Tongue (tissue), 1 donor: ENCODE measurements at regions not wholly inside any gene's neighbourhood (a gene's known extent, or its start where the extent isn't known, plus 50 kb on each side); places are given as distances from the start of the nearest gene placed in this dataset.

Source experiments
- DNase-seq: peaks from one replicate; pipeline ENCODE4 v3.0.0-alpha.2; 2015

DNA sequence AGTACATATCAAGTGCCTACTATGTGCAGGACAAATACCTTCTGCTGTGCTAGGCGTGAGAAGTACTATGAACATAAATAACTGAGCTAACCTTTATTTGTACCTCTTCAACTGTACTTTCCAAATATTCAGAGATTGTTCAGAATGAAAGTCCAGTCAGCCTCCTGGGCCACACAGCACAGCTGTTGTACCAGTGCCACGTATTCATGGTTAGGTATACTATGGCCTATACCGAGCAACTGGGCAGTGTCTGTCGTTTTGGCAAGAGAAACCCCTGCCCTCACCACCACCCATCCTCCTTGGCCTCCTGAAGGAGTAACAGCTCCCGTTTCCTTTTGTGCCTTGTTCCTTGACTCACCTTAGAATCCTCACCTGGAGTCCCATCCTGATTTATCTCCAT lies 53.0 kb downstream of the RASSF10 start:
- DNase-seq = no peak

DNA sequence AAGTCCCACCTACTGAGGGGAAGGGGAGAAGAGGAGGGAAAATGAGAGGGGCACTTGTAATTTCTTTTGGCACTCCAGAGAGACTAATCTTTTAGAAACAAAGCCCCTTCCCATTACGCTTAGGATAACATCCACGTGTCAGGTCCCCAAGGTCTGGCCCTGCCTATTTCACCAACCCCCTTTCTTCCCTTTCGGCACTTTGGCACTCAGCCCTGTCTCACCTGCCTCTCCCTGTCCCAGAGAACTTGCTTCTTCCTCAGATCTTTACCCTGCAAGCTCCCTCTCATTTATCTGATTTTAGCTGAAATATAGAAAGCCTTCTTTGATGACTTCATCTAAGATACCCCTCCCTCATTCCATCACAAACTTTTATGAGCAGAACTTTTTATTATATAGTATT lies 55.5 kb downstream of the RASSF10 start:
- DNase-seq = peak; percentile 3

GRCh38 chr11:13065200-13065787 lies 56.2 kb downstream of the RASSF10 start:
- no peak for DNase-seq

GRCh38 chr11:13068211-13068610 lies 59.1 kb downstream of the RASSF10 start:
- no peak for DNase-seq

DNA sequence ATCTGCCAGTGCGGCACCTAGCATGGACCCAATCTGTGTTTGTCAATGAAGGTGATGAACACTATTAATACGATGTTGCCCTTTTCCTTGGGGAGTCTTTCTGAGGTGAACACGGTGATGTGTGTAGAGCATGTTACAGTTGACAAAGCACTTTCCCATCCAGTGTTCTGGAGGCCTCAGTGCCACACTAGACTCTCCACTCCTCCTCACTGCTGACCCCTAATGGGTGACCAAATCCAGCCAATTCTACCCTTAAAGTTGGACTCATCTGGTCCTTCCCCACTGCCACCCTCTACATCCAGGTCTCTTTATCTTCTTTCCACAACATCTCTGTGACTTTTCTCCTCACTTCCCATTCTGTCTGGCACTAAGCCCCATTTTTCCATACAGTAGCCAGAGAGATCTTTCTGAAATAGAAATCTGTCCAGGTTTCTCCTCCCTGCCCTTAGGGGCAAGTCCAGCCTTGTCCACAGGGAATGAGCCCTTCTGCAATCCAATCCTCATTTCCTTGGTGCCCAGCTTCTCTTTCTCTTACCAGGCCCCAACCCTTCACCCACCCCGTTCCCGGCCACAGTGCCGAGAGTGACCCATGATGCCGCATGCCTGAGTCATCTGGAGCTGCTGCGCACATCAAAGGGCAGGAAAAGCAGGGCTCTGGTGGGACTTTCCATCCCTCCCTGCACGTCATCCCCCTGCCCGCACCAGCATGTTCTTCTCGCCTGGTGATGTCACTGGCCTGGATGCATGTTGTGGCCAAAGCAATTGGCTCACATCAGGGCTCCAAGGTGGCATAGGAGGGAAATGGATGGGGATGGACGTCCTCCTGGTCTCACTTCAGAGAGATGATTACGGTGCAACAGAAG lies 64.2 kb downstream of the RASSF10 start:
- DNase-seq = no peak

- no peak for DNase-seq
These were observed 65.8 kb downstream of the RASSF10 start for GRCh38 chr11:13074714-13075464.

- DNase-seq = no peak
These were observed 67.8 kb downstream of the RASSF10 start for GRCh38 chr11:13076961-13077360.

DNA sequence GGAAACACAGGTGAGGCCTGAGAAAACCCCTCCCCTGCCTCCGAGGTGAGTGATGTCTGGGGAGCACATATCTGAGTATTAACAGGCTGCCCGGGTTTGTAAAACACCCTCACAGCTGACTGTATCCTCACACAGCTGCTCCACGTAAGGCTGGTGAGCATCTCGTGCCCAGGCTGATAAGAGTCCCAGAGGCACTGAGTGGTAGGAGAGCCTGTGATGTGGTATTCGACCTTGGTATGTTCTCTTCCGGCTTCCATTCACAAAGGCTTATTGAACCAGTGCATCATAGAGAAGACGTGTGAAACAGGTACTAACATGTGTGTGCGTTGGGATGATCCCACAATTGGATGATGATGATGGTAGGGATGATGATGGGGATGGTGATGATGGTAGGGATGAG lies 71.7 kb downstream of the RASSF10 start:
- no peak for DNase-seq

DNA sequence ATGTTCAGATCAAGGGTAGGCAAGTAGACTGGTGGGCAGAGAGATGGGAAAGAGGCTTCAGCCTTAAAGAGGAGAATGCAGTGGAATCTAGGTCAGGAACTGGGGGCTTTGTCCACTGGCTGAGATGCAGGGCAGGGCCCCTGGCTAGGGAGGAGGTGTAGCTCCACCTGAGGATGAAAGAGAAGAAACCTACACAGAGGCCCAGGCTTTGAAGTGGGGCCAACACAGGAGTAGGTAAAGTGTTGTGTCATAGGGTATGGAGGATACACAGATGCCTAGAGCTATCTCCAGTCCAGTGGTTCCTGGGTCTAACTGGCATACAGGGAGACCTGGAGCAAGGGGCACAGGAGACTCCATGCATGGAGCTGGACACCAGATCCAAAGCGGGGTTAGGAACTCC lies 73.5 kb downstream of the RASSF10 start:
- no peak for DNase-seq

DNA sequence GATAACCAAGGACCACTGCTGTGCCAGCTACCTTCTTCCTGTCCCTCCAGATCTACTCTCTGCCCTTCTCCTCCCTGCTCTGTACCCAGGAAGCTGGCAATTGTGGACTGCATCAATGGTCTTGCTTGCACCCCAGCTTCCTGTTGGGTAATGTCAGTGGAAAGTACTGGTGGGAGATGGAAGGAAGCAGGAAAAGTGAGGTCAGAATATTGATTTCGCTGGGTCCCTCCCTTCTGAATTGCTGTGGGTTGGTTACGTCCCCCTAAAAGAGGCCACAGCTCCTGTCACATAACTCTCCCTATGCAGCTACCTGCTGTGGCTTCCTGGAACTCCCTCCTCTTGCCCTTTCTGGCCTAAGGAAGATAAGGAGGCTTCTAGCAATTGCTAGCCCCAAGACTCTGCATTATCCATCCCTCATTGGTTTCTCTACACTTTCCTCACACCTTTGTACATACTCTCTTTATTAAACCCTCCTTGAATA lies 81.2 kb downstream of the RASSF10 start:
- DNase-seq = no peak

DNA sequence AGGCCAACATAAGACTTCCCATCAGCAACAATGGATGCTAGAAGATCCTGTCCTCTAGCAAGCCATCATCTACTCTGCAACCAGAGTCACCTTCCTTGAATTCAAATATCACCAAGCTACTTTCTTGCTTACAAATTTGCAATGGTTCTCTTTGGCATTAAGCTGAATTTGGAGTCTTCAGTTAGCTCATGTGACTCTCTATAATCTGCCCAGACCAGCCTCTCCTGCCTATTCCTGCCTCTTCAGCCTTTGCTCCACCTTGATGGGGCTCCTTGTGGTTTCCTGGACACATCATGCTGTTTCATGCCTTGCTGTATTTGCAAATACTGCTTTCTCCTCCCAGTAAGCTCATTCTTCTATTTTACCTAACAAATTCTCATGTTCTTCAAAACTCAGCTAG lies 82.3 kb downstream of the RASSF10 start:
- no peak for DNase-seq

GRCh38 chr11:13091804-13092203 lies 82.7 kb downstream of the RASSF10 start:
- DNase-seq = peak; percentile 16

GRCh38 chr11:13094930-13095687 lies 86.0 kb downstream of the RASSF10 start:
- no peak for DNase-seq

- peak; percentile 74 for DNase-seq
These were observed 88.9 kb downstream of the RASSF10 start for GRCh38 chr11:13098063-13098462.

DNA sequence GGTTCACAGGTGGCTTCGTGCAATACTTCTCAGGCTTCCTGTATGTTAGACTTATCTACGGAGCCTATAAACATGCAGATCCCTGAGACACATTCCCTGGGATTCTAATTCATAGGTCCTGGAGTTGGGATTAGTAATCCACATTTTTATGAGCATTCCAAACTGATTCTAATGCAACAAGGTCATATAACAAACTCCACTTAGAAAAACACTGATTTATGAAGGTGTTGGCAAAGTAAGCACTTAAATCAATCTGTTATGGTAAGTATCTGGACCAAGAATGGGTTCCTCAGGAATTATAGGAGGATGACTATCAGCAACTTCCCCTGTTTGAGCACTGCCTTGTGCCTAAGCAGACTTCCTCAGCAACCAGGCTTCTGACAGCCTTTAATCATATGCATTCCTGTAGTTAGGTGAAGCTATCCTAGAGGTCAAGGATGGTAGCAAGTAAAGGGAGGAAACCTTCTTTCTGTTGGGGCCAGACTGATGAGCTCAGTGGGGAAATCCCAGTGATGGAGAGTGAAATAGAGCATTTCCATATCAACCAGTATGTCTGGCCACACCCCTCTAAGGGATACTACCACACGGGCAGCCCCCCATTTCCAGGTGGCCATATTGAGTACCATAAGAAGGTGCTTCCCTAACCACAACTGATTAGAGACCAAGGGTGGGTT lies 89.6 kb downstream of the RASSF10 start:
- DNase-seq = no peak

GRCh38 chr11:13101644-13102512 lies 92.8 kb downstream of the RASSF10 start:
- no peak for DNase-seq

GRCh38 chr11:13102513-13102840 lies 93.4 kb downstream of the RASSF10 start:
- no peak for DNase-seq

- no peak for DNase-seq
These were observed 93.9 kb downstream of the RASSF10 start for GRCh38 chr11:13102865-13103539.

- no peak for DNase-seq
These were observed 94.9 kb downstream of the RASSF10 start for GRCh38 chr11:13103962-13104554.
